HG02938 (cell line): ENCODE measurements at regions not wholly inside any gene's neighbourhood (a gene's known extent, or its start where the extent isn't known, plus 50 kb on each side); places are given as distances from the start of the nearest gene placed in this dataset.
"Not testable (repeated sequence)": the region's sequence is repeated elsewhere in the genome, so short reads cannot be mapped to it uniquely, and the experiment has no call there.

ENCODE experiments used
- ATAC-seq: cut with Tn5 transposase; IDR thresholded peaks from one replicate; pipeline ENCODE4 v1.9.1; 2021; ENCODE audit warnings: mild to moderate bottlenecking, moderate library complexity; ENCODE audit not compliant: unreplicated experiment

- no peak for ATAC-seq
These were observed 150.0 kb downstream of the BTBD3 start for GRCh38 chr20:12067686-12068085.

- no peak for ATAC-seq
These were observed 150.4 kb downstream of the BTBD3 start for GRCh38 chr20:12068121-12068520.

GRCh38 chr20:12069181-12069580 is 151.5 kb downstream of the BTBD3 start:
- ATAC-seq: no peak

- ATAC-seq: no peak
These were observed 154.7 kb downstream of the BTBD3 start for GRCh38 chr20:12072221-12072953.

GRCh38 chr20:12072954-12073264 is 155.2 kb downstream of the BTBD3 start:
- ATAC-seq: no peak

GRCh38 chr20:12074111-12074655 is 156.5 kb downstream of the BTBD3 start:
- no peak for ATAC-seq

- ATAC-seq: no peak
These were observed 158.5 kb downstream of the BTBD3 start for GRCh38 chr20:12076200-12076599.

GRCh38 chr20:12077875-12078274 is 160.2 kb downstream of the BTBD3 start:
- ATAC-seq: no peak

- no peak for ATAC-seq
These were observed 161.8 kb downstream of the BTBD3 start for GRCh38 chr20:12079490-12079889.

GRCh38 chr20:12083269-12083668 is 165.6 kb downstream of the BTBD3 start:
- no peak for ATAC-seq

- no peak for ATAC-seq
These were observed 166.8 kb downstream of the BTBD3 start for GRCh38 chr20:12084482-12084881.

GRCh38 chr20:12086359-12086758 is 168.7 kb downstream of the BTBD3 start:
- no peak for ATAC-seq

- ATAC-seq: no peak
These were observed 173.2 kb downstream of the BTBD3 start for GRCh38 chr20:12090920-12091319.

- ATAC-seq: no peak
These were observed 175.5 kb downstream of the BTBD3 start for GRCh38 chr20:12093057-12093796.

- ATAC-seq: not testable (repeated sequence)
These were observed 176.1 kb downstream of the BTBD3 start for GRCh38 chr20:12093797-12094190.

- no peak for ATAC-seq
These were observed 177.7 kb downstream of the BTBD3 start for GRCh38 chr20:12095180-12095920.

- ATAC-seq: no peak
These were observed 180.7 kb downstream of the BTBD3 start for GRCh38 chr20:12098421-12098820.

- ATAC-seq: no peak
These were observed 191.2 kb downstream of the BTBD3 start for GRCh38 chr20:12108846-12109245.

GRCh38 chr20:12110274-12110673 is 192.6 kb downstream of the BTBD3 start:
- no peak for ATAC-seq

GRCh38 chr20:12110711-12111110 is 193.0 kb downstream of the BTBD3 start:
- no peak for ATAC-seq

GRCh38 chr20:12111431-12112088 is 193.9 kb downstream of the BTBD3 start:
- no peak for ATAC-seq
